GM20431 (cell line): ENCODE measurements at regions not wholly inside any gene's neighbourhood (a gene's known extent, or its start where the extent isn't known, plus 50 kb on each side); places are given as distances from the start of the nearest gene placed in this dataset.

ENCODE experiments used
- in situ Hi-C: fragments of 300-500 bp; cut with MseI, MboI; formaldehyde crosslinking; loops from one replicate; pipeline ENCODE4 v1.15.0; 2020; ENCODE audit warnings: low sequenced_read_pairs; ENCODE audit not compliant: unreplicated experiment

GRCh38 chr1:181354865-181355264 lies 128.5 kb upstream of the CACNA1E start:
- in situ Hi-C loops: no loop called here

GRCh38 chr1:181356505-181357340 lies 126.6 kb upstream of the CACNA1E start:
- in situ Hi-C loops: no loop called here

GRCh38 chr1:181359012-181359411 lies 124.3 kb upstream of the CACNA1E start:
- in situ Hi-C loops: no loop called here

GRCh38 chr1:181364801-181365200 lies 118.5 kb upstream of the CACNA1E start:
- in situ Hi-C loops: no loop called here

DNA sequence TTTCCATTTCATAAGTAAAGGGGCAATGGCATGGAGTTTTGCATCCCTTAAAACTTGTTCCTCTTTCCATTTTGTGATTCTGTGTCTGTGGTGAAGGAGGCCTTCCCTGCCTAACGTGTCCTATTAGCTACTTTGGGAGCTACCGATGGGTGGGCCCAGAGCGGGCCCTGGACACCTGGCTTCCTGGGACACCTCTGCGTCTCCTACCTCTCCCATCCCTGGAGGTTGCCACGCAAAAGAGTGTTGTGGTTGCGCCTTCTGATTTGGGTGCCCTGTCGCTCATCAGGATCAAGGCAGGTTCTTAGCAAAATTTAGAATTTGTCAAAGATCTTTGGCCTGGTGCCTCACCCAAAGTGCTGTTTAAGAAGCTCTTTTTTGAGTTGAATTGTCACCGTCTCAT lies 116.4 kb upstream of the CACNA1E start:
- in situ Hi-C loops: no loop called here

DNA sequence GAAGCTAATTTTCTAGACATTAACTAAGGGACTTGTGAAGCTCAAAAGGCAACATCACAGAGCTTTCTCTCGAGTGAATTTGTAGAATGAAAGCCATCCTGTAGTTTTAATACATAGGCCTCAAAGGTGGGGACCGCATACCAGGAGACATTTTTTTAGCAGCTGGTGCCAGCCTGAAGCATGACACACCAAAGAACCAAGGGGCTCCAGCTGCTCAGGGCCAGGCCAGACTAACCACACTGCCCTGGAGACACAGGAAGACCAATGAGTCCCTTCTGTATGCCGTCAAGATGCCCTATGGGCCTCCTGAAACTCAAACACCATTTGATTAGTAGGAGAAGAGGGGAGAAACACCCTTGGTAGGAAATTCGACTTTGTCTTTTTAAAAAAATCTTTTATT lies 113.9 kb upstream of the CACNA1E start:
- in situ Hi-C loops: no loop called here

DNA sequence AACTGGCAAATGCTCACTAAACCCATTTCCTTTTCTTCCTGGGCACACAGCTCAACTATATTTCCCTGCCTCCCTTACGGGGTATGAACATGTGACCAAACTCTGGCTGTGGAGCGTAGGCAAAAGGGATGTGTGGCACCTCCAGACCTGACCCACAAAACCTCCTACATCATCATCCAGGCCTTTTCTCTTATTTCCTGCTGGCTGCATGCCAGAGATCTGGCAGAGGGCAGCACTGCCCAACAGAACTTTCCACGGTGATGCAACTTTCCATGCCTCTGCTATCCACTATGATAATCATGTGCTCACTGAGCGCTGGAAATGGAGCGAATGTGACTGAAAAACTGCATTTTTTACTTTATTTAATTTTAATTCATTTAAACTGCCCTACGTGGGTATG lies 99.6 kb upstream of the CACNA1E start:
- in situ Hi-C loops: no loop called here

DNA sequence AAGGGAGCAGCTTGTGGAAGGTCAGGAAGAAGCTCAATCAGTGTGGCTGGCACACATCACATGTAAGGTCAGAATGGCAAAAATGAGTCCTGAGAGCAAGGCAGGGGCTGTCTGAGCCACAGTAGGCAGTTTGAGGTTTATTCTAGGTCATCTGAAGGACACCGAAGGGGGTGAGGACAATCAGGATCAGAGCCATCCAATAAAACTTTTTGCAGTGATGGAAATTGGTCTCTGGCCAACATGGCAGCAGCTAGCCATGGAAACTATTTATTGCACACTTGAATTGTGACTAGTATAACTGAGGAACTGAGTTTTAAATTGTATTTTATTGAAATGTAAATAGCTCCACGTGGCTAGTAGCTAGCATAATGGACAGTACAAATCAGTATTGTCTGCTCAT lies 97.0 kb upstream of the CACNA1E start:
- in situ Hi-C loops: no loop called here

DNA sequence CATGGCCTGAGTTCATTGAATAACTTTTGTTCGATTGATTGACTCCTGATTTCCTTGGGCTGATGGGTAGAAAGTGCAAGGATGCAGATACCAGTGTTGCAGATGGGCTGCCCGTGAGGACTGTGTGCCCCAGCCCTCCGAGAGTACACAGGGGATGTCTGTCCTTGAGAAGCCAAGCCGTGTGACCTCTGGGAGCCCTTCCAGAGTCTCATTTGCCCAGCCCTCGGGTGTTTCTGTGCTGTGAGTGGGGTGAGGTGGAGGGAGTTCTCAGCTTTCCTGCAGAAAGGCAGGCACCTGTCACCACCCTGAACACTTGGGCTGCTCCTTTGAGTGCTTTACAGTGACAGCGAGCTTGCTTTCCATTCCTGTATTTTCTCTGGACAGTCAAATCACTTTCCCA lies 96.4 kb upstream of the CACNA1E start:
- in situ Hi-C loops: no loop called here

GRCh38 chr1:181387702-181388101 lies 95.6 kb upstream of the CACNA1E start:
- in situ Hi-C loops: no loop called here

DNA sequence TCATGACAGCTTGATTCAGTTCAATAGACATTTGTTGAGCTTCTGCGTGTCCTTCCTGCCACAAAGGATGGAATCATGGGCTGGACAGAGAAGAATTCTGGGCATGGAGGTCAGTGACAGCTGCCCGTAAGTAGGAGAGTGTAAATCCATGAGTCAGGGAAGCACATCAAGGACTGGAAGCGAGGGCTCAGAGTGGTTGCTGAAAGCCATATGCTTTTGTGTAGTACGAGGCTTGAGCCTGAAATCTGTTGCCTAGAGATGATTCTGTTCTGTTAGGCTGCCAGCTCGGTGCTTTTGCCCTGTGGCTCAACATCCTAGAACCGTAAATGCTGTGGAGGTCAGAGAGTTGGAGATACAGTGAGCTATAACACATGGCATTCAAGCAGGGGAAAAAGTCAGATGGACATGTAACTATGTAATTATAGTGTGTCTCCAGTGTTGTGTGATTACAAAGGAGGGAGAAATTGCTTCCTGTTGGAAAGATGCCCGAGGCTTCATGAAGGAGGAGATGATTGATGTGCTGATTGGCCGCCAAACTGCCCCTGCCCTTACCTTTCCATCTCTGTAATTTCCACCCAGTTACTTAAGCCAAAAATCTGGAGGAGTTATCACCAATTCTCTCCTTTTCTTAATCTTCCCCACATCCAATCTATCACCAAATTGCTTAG lies 92.8 kb upstream of the CACNA1E start:
- in situ Hi-C loops: no loop called here

GRCh38 chr1:181391301-181391900 lies 91.9 kb upstream of the CACNA1E start:
- in situ Hi-C loops: no loop called here

- in situ Hi-C loops: no loop called here
These were observed 91.2 kb upstream of the CACNA1E start for GRCh38 chr1:181392133-181392532.

GRCh38 chr1:181392613-181393220 lies 90.6 kb upstream of the CACNA1E start:
- in situ Hi-C loops: no loop called here

DNA sequence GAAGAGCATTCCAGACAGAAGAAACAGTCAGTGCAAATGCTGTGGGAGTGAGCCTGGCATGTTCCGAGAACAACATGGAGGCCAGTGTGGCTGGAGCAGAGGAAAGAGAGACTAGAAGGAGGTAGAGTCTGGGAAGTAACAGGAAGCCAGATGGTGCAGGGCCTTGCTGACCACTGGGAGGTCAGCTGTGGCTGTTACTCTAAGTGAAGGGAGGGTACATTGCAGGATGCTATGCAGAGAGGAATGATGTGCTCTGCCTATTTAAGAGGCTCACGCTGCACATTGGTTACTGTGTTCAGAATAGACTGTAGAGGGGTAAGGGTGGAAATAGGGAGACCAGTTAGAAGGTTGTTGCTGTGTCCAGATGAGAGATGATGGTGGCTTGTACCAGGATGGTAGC lies 88.6 kb upstream of the CACNA1E start:
- in situ Hi-C loops: no loop called here

DNA sequence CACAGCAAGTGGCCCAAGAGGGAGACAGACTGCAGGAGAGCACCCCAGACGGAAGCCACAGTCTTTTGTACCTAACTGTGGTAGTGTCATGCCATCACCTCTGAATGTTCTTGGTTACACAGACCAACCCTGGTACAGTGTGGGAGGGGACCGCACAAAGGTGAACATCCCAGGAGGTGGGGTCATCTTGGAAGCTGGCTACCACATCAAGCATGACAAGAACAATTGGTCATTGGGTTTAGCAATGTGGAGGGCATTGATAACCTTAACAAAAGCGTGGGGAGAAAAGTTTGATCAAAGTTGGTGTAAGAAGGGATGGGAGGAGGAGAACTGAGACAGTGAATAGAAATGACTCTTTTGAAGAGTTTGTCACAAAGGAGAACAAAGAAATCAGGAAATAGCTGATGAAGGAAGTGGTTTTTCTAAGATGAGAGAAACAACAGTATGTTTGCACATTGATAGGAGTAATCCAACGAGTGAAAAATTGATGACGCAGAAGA lies 87.1 kb upstream of the CACNA1E start:
- in situ Hi-C loops: no loop called here

GRCh38 chr1:181396811-181397210 lies 86.5 kb upstream of the CACNA1E start:
- in situ Hi-C loops: no loop called here

GRCh38 chr1:181397845-181398244 lies 85.5 kb upstream of the CACNA1E start:
- in situ Hi-C loops: no loop called here

GRCh38 chr1:181398544-181398943 lies 84.8 kb upstream of the CACNA1E start:
- in situ Hi-C loops: no loop called here

GRCh38 chr1:181405584-181405983 lies 77.7 kb upstream of the CACNA1E start:
- in situ Hi-C loops: no loop called here

DNA sequence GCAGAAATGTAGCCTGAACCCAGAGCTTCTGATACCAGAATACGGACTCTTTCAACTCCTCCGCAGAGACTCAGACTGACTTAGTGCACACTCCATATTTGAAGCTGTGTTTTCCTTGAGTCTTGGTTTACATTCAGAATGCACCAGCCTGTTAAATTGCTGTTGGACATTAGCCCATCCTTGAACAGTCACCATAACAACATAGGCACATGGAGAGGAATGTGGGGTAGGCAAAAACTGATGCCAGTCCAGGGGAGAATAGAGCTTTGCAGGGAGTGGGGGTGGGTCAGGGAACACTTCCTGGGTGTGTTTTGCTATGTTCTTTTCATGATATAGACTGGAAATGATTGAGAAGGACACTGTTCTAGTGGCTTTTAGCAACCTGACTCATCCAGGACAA lies 76.3 kb upstream of the CACNA1E start:
- in situ Hi-C loops: no loop called here
